Kidney epithelial cell (primary cell): ENCODE measurements at regions not wholly inside any gene's neighbourhood (a gene's known extent, or its start where the extent isn't known, plus 50 kb on each side); places are given as distances from the start of the nearest gene placed in this dataset.

Source experiments
- DNase-seq: peaks from one replicate; pipeline ENCODE4 v3.0.0-alpha.2; 2010; ENCODE audit warnings: low read depth
- H3K27me3 ChIP-seq: 2 replicates; pipeline ENCODE4 v1.6.0; 2011; ENCODE audit warnings: low read length; ENCODE audit not compliant: control insufficient read depth, insufficient read depth
- H3K36me3 ChIP-seq: 2 replicates; pipeline ENCODE4 v1.5.1; 2011; ENCODE audit warnings: low read length; ENCODE audit not compliant: control insufficient read depth, insufficient read depth
- H3K4me3 ChIP-seq: 2 replicates; pipeline ENCODE4 v1.5.1; 2011; ENCODE audit warnings: low read depth, mild to moderate bottlenecking, control low read depth, low read length
- TF ChIP-seq, protein P1 (sequence below): IDR thresholded peaks from 2 replicates; pipeline ENCODE4 v1.5.1; 2011; ENCODE audit warnings: mild to moderate bottlenecking, moderate library complexity, low read length, control low read depth, inconsistent platforms; ENCODE audit not compliant: insufficient read depth, poor library complexity, severe bottlenecking

DNA sequence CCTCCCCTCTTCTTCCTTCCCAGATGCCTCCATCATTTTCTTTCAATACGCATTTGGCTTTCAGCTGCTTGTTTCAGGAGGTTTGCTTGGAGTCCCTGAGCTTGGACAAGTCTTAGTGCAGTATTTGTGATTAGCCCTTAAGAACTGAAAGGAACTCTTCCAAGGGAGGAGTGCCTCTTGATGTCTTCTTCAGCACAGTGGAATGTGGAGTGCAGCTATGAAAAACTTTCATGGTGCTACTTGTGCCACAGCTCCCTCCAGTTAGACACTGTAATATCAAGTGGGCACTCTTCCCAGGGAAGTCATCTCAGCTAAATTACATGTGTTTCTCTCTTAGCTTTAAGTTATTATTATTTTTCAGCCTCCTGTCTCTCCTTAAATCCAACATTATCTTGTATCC lies 173.1 kb downstream of the NECTIN3 start:
- TF ChIP-seq, protein P1, sequence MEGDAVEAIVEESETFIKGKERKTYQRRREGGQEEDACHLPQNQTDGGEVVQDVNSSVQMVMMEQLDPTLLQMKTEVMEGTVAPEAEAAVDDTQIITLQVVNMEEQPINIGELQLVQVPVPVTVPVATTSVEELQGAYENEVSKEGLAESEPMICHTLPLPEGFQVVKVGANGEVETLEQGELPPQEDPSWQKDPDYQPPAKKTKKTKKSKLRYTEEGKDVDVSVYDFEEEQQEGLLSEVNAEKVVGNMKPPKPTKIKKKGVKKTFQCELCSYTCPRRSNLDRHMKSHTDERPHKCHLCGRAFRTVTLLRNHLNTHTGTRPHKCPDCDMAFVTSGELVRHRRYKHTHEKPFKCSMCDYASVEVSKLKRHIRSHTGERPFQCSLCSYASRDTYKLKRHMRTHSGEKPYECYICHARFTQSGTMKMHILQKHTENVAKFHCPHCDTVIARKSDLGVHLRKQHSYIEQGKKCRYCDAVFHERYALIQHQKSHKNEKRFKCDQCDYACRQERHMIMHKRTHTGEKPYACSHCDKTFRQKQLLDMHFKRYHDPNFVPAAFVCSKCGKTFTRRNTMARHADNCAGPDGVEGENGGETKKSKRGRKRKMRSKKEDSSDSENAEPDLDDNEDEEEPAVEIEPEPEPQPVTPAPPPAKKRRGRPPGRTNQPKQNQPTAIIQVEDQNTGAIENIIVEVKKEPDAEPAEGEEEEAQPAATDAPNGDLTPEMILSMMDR = no peak
- DNase-seq = no peak
- Histone ChIP-seq H3K36me3 (no peaks in the 10 kb centered on the region), H3K27me3 (no peaks in the 10 kb centered on the region), H3K4me3 (no peak overlapping the region)

DNA sequence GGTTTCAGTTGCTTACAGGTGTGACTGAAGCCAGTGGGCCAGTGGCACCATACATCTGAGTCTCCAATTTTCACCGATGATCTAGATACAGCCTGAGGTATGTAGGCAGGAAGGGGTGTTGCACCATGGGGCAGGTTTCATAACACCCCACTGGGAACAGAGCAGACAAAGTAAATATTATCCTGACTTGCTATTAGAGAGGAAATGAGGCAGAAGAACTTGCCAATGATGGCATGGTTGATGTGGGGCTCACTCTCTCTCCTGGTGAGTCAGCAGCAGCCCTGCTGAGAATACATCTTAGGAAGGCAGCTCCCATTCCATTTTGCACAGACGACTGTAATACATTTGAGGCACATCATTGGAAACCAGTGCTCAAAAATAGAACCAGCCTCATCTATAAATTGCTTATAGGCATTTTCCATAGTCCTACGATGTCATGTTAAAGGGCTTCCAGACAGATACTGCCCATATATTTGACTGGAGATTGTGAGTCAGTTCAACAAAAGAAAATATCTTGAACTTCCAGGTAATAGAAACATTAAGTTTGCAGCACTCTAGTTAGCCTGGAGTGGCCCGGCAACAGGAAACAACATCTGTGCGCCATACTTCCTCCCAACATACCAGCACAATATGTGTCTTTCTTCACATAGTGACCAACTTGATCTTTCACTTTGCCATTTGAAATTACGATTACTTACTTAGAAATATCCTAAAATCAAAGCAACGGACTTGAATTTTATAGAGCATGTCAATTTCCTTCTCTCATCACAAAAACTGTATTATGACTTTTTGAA lies 175.5 kb downstream of the NECTIN3 start:
- H3K36me3 ChIP-seq = no peaks in the 10 kb centered on the region
- TF ChIP-seq, protein P1 = no peak
- DNase-seq = peak; percentile 28
- no peak overlapping the region for H3K4me3 ChIP-seq
- H3K27me3 ChIP-seq = no peaks in the 10 kb centered on the region

DNA sequence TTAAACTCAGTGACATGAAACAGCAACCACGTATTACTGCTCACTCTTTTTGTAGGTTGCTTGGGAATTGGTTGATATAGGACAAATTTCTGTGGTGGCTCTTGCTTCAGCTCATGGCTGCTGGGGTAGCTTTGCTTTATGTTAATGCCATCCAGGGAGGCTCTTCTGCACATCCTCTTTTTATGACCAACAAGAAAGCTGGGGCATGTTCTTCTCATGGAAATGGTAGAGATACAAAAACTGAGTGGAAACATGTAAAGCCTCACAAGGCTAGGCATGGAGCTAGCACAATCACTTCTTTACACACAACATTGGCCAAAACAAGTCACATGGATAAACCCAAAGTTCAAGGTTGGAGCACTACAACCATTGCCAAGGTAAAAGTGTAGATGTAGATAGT lies 176.8 kb downstream of the NECTIN3 start:
- DNase-seq = no peak
- H3K4me3 ChIP-seq = no peak overlapping the region
- H3K36me3 ChIP-seq = no peaks in the 10 kb centered on the region
- TF ChIP-seq, protein P1 = no peak
- H3K27me3 ChIP-seq = no peaks in the 10 kb centered on the region

DNA sequence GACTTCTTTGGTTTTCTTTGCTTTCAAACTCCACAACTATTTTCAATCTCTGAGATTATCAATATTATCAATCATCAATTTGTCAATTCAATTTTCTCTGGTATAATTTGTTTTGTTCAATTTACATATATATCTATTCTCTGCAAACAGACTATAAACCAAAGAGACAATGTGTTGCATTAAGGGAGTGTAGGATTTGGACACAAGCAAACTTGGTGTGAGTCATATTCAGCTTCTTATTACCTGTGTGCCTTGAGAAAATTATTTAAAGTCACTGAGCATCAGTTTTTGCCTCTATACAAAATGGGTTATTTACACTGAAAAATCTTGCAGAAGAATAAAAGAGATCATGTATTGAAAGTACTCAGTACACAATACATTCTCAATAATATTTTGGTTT lies 177.8 kb downstream of the NECTIN3 start:
- TF ChIP-seq, protein P1 = no peak
- H3K27me3 ChIP-seq = no peaks in the 10 kb centered on the region
- H3K36me3 ChIP-seq = no peaks in the 10 kb centered on the region
- H3K4me3 ChIP-seq = no peak overlapping the region
- no peak for DNase-seq

DNA sequence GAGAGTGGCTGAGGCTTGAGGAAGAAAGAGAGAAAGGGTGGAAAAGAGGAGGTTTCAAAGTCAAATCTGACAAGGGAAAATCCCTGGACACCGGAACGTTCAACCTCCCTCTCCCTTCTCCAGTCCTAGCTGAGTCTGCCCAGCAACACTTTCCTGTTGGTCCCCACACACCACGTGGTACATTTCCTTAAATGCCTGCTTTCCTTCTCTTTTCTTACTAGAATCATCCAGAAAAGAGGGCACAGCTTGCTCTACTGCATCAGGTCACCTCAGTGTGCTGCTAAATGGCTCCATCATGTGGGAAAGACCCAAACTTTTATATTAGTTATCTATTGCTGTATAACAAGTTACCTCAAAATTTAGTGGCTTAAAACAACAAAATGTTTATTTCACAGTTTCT lies 181.2 kb downstream of the NECTIN3 start:
- TF ChIP-seq, protein P1 = no peak
- no peak for DNase-seq
- Histone ChIP-seq H3K4me3 (no peak overlapping the region), H3K27me3 (no peaks in the 10 kb centered on the region), H3K36me3 (no peaks in the 10 kb centered on the region)

DNA sequence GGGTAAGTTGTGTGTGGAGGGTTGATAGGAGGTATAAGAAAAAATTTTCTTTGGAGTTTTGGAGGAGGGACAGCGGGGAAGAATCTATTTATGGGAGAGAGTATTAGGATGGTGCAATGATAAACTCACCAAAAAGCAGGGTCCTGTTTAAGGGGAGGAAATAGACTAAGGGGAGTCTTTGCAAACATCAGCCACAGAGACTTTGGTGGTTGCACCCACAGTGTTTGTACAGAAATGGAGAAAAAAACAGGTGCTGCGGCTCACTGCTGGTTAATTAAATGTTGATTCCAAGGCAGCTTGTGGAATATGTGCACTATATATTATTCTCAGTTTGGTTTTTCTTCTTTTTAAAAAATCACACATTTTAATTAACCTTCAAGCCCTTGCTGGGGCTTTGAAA lies 182.1 kb downstream of the NECTIN3 start:
- Histone ChIP-seq H3K36me3 (no peaks in the 10 kb centered on the region), H3K27me3 (no peaks in the 10 kb centered on the region), H3K4me3 (no peak overlapping the region)
- DNase-seq = no peak
- TF ChIP-seq, protein P1 = no peak
